GM19455 (cell line): ENCODE measurements at regions not wholly inside any gene's neighbourhood (a gene's known extent, or its start where the extent isn't known, plus 50 kb on each side); places are given as distances from the start of the nearest gene placed in this dataset.
"Not testable (repeated sequence)": the region's sequence is repeated elsewhere in the genome, so short reads cannot be mapped to it uniquely, and the experiment has no call there.

Experiments used
- ATAC-seq: cut with Tn5 transposase; IDR thresholded peaks from one replicate; pipeline ENCODE4 v1.9.1; 2021; ENCODE audit not compliant: unreplicated experiment

DNA sequence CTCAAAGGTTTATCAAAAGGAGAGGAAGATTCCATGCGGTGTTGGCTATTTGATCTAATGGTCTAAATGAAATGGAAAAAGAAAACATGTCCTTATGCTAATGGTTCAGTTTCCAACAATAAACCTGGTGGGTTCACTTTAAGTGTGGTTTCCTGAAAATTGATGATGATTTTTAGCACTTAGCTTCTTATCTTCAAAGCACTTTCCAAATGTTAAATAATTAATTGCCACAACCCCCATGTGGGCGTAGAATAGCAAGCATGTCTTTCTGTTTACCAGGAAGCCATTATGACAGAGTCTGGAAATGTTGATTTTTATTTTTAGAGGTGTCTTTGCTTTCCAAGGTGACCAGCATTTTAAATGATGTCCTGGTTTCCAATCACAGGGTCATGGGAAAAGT is 134.8 kb upstream of the SLC4A4 start:
- no peak for ATAC-seq

- no peak for ATAC-seq
Measured at GRCh38 chr4:71206763-71207162, 132.1 kb upstream of the SLC4A4 start.

- ATAC-seq: no peak
Measured at GRCh38 chr4:71209161-71209560, 129.7 kb upstream of the SLC4A4 start.

DNA sequence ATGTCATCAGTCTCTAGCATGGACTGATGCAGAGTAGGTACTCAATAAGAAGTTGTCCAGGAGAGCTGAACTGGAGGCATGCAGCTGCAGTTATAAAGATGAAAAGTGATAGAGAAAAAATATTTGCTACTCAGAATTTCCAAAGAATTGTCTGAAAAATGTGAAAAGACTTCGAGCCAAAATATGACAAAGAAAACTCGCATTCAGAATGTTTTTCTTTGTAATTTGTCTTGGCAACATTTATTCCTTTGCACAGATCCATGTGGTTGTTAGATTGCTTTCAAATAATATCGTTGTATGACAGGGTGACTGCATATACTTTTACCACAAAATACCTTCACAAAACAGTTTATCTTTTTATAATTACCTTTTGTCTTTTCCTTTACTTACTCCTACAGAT is 128.0 kb upstream of the SLC4A4 start:
- no peak for ATAC-seq

- ATAC-seq: no peak
Measured at GRCh38 chr4:71211748-71212147, 127.1 kb upstream of the SLC4A4 start.

- ATAC-seq: no peak
Measured at GRCh38 chr4:71212216-71212615, 126.6 kb upstream of the SLC4A4 start.

- ATAC-seq: no peak
Measured at GRCh38 chr4:71214578-71214977, 124.2 kb upstream of the SLC4A4 start.

GRCh38 chr4:71216316-71216959 is 122.4 kb upstream of the SLC4A4 start:
- no peak for ATAC-seq

DNA sequence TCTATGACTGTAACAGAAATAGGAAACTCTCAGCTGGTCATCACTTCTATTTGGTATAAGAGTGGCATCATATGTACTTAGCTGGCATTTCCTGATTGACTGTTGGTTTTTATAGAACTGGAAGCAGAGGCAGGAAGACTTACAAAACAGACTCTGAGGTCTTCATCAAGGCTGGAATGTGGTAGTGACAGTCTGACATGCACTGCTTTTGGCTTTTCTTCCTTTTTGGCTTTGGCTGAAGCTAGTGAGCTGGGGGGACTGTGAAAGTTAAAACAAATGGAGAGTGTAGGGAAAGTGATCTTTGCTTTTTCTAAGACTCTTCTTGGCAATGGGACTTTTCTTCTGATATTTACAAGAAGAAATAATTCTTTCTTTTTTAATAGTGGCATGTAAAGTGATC is 121.1 kb upstream of the SLC4A4 start:
- no peak for ATAC-seq

- not testable (repeated sequence) for ATAC-seq
Measured at GRCh38 chr4:71220848-71221247, 118.0 kb upstream of the SLC4A4 start.

DNA sequence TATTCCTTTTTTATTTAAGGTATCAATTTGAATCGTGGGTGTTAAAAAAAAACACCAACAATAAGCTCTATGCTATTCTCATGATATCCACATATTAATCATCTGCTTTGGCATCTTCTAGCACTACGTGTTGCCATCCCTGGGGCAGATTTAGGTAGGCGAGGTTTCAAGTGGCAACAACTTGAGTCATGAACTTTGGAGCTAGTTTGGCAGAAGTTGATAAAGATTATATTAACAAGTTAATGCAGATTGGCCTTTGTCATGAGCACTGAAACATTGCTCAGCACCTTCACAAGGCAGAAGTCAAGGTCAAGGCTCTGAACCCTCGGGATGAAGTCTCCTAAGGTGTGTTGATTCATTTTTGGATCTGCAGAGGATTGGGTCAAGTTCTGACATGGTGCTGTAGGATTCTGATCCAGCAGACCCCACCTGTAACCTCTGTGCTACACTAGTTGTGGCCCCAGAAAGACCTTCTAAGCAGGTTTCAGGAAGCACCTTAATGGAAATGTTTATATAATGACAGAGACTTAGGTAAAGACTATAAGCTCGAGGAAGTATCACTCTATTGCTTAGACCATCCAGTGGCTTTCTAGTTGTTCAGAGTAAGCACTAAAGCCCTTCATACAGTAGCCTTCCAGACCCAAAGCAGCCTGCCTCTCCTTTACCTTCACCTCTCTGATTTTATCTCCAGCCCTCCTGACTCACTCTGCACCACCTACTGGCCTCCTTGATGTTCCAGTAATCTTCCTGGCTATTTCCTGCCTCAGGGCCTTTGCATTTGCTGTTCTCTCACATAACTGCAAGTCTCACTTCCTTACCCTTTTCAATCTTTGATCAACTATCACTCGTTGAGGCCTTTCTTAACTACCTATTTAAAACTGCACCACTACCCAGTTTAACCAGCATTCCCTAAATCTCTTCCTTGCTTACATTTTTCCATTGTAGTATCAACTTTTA is 117.0 kb upstream of the SLC4A4 start:
- ATAC-seq: no peak

DNA sequence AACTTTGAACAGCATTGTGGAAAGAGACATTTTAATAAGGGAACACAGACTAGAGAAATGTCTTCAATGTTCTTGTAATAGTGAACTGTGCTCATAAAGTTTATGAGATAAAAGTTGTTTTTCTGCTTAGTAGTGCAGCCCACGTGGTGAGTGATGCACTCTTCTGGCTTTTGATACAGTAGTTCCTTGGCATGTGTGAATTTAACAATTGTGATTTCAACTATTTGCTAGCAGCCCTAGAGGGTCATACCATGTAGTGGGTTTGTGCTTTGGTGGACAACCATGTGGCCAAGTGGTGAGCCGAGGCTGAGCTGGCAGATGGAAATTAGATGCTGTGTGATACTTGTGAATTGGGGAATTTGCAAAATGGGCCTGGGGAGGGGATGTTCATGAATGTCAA is 116.2 kb upstream of the SLC4A4 start:
- no peak for ATAC-seq

- no peak for ATAC-seq
Measured at GRCh38 chr4:71229477-71230270, 109.1 kb upstream of the SLC4A4 start.

DNA sequence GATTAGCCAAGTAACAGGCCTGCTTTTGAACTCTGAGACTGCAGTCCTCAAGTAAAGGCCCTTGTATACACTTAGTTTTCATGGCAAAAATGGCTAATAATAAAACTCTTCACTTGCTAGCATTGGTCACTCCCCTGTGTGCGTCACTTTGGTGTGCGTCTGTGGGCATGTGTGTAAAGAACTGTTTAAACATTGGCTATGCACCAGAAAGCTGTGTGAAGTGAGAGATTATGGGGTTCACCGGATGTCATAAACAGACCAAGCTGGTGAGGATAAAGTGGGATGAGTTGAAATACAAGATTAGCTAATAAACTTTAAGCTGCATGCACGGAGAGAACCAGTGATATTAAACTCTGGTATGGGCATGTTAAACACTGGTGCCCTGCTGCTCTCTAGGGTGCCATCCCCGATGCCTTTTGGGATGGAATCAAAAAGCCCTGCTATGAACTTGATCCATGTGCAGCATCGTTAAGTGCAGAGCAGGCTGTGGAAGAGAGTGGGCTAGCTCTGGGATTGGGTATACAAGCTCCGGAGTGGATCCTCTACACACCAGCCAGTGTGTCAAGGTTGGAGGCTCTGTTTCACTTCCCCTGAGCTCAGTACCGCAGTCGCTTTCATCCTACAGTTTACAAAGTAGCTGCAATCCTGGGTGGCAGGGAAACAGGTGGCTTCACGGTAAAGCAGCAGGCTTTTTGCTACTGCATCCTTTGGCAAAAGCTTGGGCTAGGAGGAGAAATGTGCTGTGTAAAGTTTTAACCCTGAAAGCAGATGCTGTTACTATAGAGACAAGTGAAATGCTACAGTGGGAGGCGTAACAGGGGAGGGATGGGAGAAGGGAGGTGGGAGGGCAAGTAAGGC is 108.3 kb upstream of the SLC4A4 start:
- no peak for ATAC-seq

- no peak for ATAC-seq
Measured at GRCh38 chr4:71231129-71232055, 107.4 kb upstream of the SLC4A4 start.

GRCh38 chr4:71232056-71232430 is 106.8 kb upstream of the SLC4A4 start:
- ATAC-seq: no peak

DNA sequence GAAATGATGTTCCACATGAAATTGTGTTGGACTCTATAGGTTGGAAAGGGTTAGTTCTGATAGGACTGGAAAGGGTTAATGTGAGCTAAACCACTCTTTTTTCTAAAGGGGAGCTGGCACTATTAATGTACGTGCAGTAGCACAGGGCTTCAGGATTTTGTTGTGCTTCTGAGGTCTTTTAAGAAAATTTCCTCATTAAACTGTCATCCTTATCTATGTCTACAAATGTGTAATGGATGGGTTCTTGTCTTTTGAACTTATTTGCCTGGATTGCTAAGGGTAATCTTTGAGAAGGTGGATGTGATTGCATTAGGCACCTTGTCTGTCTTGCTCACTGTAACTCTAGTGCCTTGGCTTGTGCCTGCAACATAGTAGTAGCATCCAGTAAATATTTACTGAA is 106.0 kb upstream of the SLC4A4 start:
- ATAC-seq: no peak

GRCh38 chr4:71235311-71236201 is 103.3 kb upstream of the SLC4A4 start:
- ATAC-seq: no peak

DNA sequence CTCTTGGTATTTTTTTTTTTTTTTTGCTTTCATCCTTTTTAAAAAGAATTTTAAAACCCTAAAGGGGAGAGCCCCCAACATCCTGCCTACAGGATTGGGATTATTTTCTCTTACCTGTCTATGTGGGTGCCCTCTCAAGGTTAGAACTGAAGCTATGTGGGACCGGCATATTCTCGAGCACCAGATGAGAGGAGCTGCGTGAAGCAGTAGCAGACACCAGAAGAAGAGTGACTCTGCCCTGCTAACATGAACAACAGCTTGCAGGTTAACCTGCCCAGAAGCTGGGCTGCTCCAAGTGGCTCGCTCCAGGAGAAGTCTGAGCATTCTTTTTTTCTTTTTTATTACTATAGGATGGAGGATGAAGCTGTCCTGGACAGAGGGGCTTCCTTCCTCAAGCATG is 102.6 kb upstream of the SLC4A4 start:
- ATAC-seq: no peak
